Tibial artery (tissue), 4 donors: ENCODE measurements at regions not wholly inside any gene's neighbourhood (a gene's known extent, or its start where the extent isn't known, plus 50 kb on each side); places are given as distances from the start of the nearest gene placed in this dataset.

ENCODE experiments used
- DNase-seq, 2 donors: peaks; one replicate each; pipeline ENCODE4 v3.0.0-alpha.2; 2019
- H3K27ac ChIP-seq, 2 donors: fragments of 200-600 bp; sonication (generic) in 1 of 2; 1 replicate in 1 of 2; 2 replicates in 1 of 2; pipeline ENCODE4 v1.5.1; 2018 to 2019; ENCODE audit warnings: mild to moderate bottlenecking in 1 of 2
- H3K27me3 ChIP-seq, 2 donors: fragments of 200-600 bp; sonication (generic) in 1 of 2; one replicate each; pipeline versions ENCODE4 v1.5.1 to v1.6.0; 2016 to 2019
- H3K36me3 ChIP-seq, 3 donors: fragments of 200-600 bp; sonication (generic) in 2 of 3; one replicate each; pipeline ENCODE4 v1.5.1; 2016 to 2019; ENCODE audit warnings: mild to moderate bottlenecking in 2 of 3
- H3K4me1 ChIP-seq, 4 donors: fragments of 200-600 bp; sonication (generic) in 2 of 4; 1 replicate in 3 of 4; 2 replicates in 1 of 4; pipeline ENCODE4 v1.5.1; 2016 to 2019
- H3K4me3 ChIP-seq, 2 donors: fragments of 200-600 bp; sonication (generic) in 1 of 2; 1 replicate in 1 of 2; 2 replicates in 1 of 2; pipeline ENCODE4 v1.5.1; 2018 to 2019; ENCODE audit warnings: mild to moderate bottlenecking in 2 of 2
- H3K9me3 ChIP-seq, 3 donors: fragments of 200-600 bp; sonication (generic) in 1 of 3; one replicate each; pipeline ENCODE4 v1.5.1; 2016 to 2019
- intact Hi-C: fragments of 100-400 bp; cut with DNase I; formaldehyde crosslinking; loops from one replicate; pipeline ENCODE4 v1.15.0; 2023; ENCODE audit warnings: low total_unique reads
- TF ChIP-seq, protein P1 (sequence below), 2 experiments: fragments of 200-600 bp in 1 of 2; fragments of 450-650 bp in 1 of 2; IDR thresholded peaks; one replicate each; pipeline ENCODE4 v1.5.1; 2017 to 2019; ENCODE audit warnings: antibody characterized with exemption in 2 of 2, mild to moderate bottlenecking in 1 of 2, moderate library complexity in 1 of 2

DNA sequence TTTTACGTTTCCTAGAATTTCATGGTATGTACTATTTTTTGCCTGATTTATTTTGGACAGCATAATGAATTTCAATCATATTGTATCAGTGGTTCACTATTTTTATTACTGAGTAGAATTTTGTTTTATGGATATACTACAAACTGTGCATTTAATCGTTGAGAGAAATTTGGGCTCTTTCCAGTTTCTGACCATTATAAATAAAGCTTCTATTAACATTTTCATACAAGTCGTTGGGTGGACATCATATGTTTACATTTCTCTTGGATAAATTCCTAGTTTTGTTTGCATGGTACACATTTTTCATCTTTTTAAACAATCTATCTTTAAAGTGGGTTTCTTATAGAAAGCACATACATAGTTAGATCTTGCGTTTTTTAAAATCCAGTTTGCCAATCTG is 472.7 kb upstream of the MAGEB18 start:
- intact Hi-C loops: no loop called here
- H3K4me1 ChIP-seq: no peaks in the 10 kb centered on the region
- TF ChIP-seq, protein P1, sequence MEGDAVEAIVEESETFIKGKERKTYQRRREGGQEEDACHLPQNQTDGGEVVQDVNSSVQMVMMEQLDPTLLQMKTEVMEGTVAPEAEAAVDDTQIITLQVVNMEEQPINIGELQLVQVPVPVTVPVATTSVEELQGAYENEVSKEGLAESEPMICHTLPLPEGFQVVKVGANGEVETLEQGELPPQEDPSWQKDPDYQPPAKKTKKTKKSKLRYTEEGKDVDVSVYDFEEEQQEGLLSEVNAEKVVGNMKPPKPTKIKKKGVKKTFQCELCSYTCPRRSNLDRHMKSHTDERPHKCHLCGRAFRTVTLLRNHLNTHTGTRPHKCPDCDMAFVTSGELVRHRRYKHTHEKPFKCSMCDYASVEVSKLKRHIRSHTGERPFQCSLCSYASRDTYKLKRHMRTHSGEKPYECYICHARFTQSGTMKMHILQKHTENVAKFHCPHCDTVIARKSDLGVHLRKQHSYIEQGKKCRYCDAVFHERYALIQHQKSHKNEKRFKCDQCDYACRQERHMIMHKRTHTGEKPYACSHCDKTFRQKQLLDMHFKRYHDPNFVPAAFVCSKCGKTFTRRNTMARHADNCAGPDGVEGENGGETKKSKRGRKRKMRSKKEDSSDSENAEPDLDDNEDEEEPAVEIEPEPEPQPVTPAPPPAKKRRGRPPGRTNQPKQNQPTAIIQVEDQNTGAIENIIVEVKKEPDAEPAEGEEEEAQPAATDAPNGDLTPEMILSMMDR (IDR thresholded peaks at IDR 0.05): no peak
- no peak overlapping the region for H3K4me3 ChIP-seq
- no peaks in the 10 kb centered on the region for H3K27me3 ChIP-seq
- DNase-seq: no peak
- H3K27ac ChIP-seq: no peak overlapping the region
- H3K9me3 ChIP-seq: no peaks in the 10 kb centered on the region
- H3K36me3 ChIP-seq: no peaks in the 10 kb centered on the region

GRCh38 chrX:25667681-25668080 is 470.5 kb upstream of the MAGEB18 start:
- intact Hi-C loops: no loop called here

GRCh38 chrX:25674776-25675175 is 463.4 kb upstream of the MAGEB18 start:
- TF ChIP-seq, protein P1 (IDR thresholded peaks at IDR 0.05): no peak
- Histone ChIP-seq H3K9me3 (no peaks in the 10 kb centered on the region), H3K27ac (no peak overlapping the region), H3K27me3 (no peaks in the 10 kb centered on the region), H3K36me3 (no peaks in the 10 kb centered on the region), H3K4me3 (no peak overlapping the region), H3K4me1 (no peaks in the 10 kb centered on the region)
- intact Hi-C loops: no loop called here
- DNase-seq: no peak

More at GRCh38 chrX:25667681-25668080, 470.5 kb upstream of the MAGEB18 start:
- no peaks in the 10 kb centered on the region for H3K36me3 ChIP-seq
- no peak overlapping the region for H3K4me3 ChIP-seq
- TF ChIP-seq, protein P1 (IDR thresholded peaks at IDR 0.05): no peak
- H3K4me1 ChIP-seq: no peaks in the 10 kb centered on the region
- H3K9me3 ChIP-seq: no peaks in the 10 kb centered on the region
- H3K27me3 ChIP-seq: no peaks in the 10 kb centered on the region
- no peak for DNase-seq
- no peak overlapping the region for H3K27ac ChIP-seq

- Histone ChIP-seq H3K27me3 (no peaks in the 10 kb centered on the region), H3K36me3 (no peaks in the 10 kb centered on the region), H3K9me3 (no peaks in the 10 kb centered on the region), H3K4me3 (no peak overlapping the region), H3K4me1 (no peaks in the 10 kb centered on the region), H3K27ac (no peak overlapping the region)
- TF ChIP-seq, protein P1 (IDR thresholded peaks at IDR 0.05): no peak
- intact Hi-C loops: no loop called here
- no peak for DNase-seq
Measured at GRCh38 chrX:25701876-25702275, 436.3 kb upstream of the MAGEB18 start.

DNA sequence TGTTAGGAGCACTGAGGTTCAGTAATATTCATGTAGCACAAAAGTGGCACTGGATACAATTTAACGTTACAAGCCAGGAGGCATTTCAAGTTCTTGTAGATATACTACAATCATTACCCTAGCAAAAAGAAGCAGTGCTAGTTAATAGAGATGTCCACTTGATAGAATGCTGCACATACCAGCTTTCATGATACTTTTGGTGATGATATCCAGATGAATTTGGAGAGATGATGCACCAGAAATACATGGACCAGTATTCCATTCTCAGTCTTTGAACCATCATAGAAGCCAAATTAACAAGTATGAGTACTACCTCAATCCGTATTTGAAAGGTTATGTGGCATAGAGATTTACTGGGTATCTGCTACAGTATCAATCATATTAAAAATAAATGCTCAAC is 421.0 kb upstream of the MAGEB18 start:
- TF ChIP-seq, protein P1 (IDR thresholded peaks at IDR 0.05): no peak
- Histone ChIP-seq H3K27ac (no peak overlapping the region), H3K27me3 (no peaks in the 10 kb centered on the region), H3K4me1 (no peaks in the 10 kb centered on the region), H3K9me3 (no peaks in the 10 kb centered on the region), H3K36me3 (no peaks in the 10 kb centered on the region), H3K4me3 (no peak overlapping the region)
- intact Hi-C loops: no loop called here
- DNase-seq: no peak

DNA sequence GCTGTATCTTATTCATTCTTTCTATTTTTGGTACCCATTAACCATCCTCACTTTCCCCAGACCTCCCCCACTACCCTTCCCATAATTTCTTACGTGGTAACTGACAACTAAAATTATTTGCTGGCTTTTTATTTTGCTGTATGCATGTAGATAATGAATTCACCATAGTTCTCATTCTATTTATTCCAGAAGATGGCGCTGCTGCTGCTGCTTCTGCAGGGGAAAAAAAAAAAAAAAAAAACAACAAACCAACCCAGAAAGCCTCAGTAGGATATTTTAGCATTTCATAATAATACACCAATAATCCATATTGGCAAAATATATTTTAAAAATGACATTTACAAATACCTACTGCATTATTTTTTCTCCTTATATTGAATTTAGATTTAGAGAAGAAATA is 416.6 kb upstream of the MAGEB18 start:
- H3K27ac ChIP-seq: no peak overlapping the region
- no peak for DNase-seq
- H3K4me3 ChIP-seq: no peak overlapping the region
- intact Hi-C loops: no loop called here
- no peaks in the 10 kb centered on the region for H3K27me3 ChIP-seq
- no peaks in the 10 kb centered on the region for H3K36me3 ChIP-seq
- no peaks in the 10 kb centered on the region for H3K4me1 ChIP-seq
- no peaks in the 10 kb centered on the region for H3K9me3 ChIP-seq
- TF ChIP-seq, protein P1 (IDR thresholded peaks at IDR 0.05): no peak
